ENCODE measurements at regions not wholly inside any gene's neighbourhood (a gene's known extent, or its start where the extent isn't known, plus 50 kb on each side); places are given as distances from the start of the nearest gene placed in this dataset.

GRCh38 chr14:58712357-58712756 lies 74.6 kb downstream of the DACT1 start:
- no peak for TF ChIP-seq CTCF (IDR thresholded peaks at IDR 0.05; ENCODE audit: control extremely low read depth in 1 of 3, insufficient read depth in 1 of 3, low read depth in 1 of 3, low read length in 3 of 3)
- TF ChIP-seq TCF12 (IDR thresholded peaks at IDR 0.05; ENCODE audit: low read depth, low read length) = no peak
